Neural cell (in vitro differentiated cells): ENCODE measurements at regions not wholly inside any gene's neighbourhood (a gene's known extent, or its start where the extent isn't known, plus 50 kb on each side); places are given as distances from the start of the nearest gene placed in this dataset.
A peak's percentile ranks its signal among the peaks of the same experiment; 100 is the strongest.

Experiments
- H2AFZ ChIP-seq: fragments of 200-600, 300-800 bp; sonication (generic), shearing (Covaris generic); 2 replicates; pipeline ENCODE4 v1.6.0; 2014; ENCODE audit warnings: low read depth, mild to moderate bottlenecking, antibody characterized with exemption, low read length, moderate library complexity
- H3F3A ChIP-seq: fragments of 200-600 bp; shearing (Covaris generic); 2 replicates; pipeline ENCODE4 v1.6.1; 2016; ENCODE audit warnings: mild to moderate bottlenecking, moderate library complexity, mixed read lengths, antibody characterized with exemption, low read length; ENCODE audit not compliant: insufficient read depth, poor library complexity, severe bottlenecking
- H3K27ac ChIP-seq: fragments of 200-600, 300-800 bp; sonication (generic), shearing (Covaris generic); 2 replicates; pipeline ENCODE4 v1.5.1; 2014; ENCODE audit warnings: mild to moderate bottlenecking, low read length, moderate library complexity
- H3K27me3 ChIP-seq: fragments of 300-800, 200-600 bp; sonication (generic), shearing (Covaris generic); 2 replicates; pipeline ENCODE4 v1.6.0; 2014; ENCODE audit warnings: mild to moderate bottlenecking, low read depth, low read length, moderate library complexity; ENCODE audit not compliant: insufficient read depth
- H3K36me3 ChIP-seq: fragments of 300-800, 200-600 bp; sonication (generic), shearing (Covaris generic); 2 replicates; pipeline ENCODE4 v1.5.1; 2014; ENCODE audit warnings: mild to moderate bottlenecking, antibody characterized with exemption, low read length, moderate library complexity; ENCODE audit not compliant: insufficient read depth
- H3K4me2 ChIP-seq: fragments of 300-800, 200-600 bp; sonication (generic), shearing (Covaris generic); 2 replicates; pipeline ENCODE4 v1.6.0; 2014; ENCODE audit warnings: mild to moderate bottlenecking, low read length
- H3K4me3 ChIP-seq: fragments of 300-800, 200-600 bp; sonication (generic), shearing (Covaris generic); 2 replicates; pipeline ENCODE4 v1.5.1; 2014; ENCODE audit warnings: mild to moderate bottlenecking, low read length, moderate library complexity
- H3K79me2 ChIP-seq: fragments of 200-600 bp; shearing (Covaris generic); replicated peaks from 2 replicates; pipeline ENCODE4 v1.6.0; 2014; ENCODE audit warnings: mild to moderate bottlenecking, low read length, moderate library complexity; ENCODE audit not compliant: insufficient read depth
- H3K9ac ChIP-seq: fragments of 300-800, 200-600 bp; sonication (generic), shearing (Covaris generic); 2 replicates; pipeline ENCODE4 v1.6.1; 2016; ENCODE audit warnings: mild to moderate bottlenecking, low read length, mixed read lengths
- H3K9me2 ChIP-seq: fragments of 200-600 bp; shearing (Covaris generic); 2 replicates; pipeline ENCODE4 v1.6.1; 2016; ENCODE audit warnings: mild to moderate bottlenecking, low read length, mixed read lengths; ENCODE audit not compliant: insufficient read depth
- H3K9me3 ChIP-seq: fragments of 200-600, 300-800 bp; sonication (generic), shearing (Covaris generic); 2 replicates; pipeline ENCODE4 v1.6.1; 2016; ENCODE audit warnings: mild to moderate bottlenecking, mixed run types, low read length, moderate library complexity, mixed read lengths
- H4K20me1 ChIP-seq: fragments of 200-600 bp; shearing (Covaris generic); 2 replicates; pipeline ENCODE4 v1.6.1; 2016; ENCODE audit warnings: mild to moderate bottlenecking, mixed run types; ENCODE audit not compliant: insufficient read depth
- EP300 ChIP-seq: fragments of 450-650 bp; conservative IDR thresholded peaks from 2 replicates; pipeline ENCODE4 v1.6.1; 2014; ENCODE audit warnings: antibody characterized with exemption, mild to moderate bottlenecking, moderate library complexity; ENCODE audit not compliant: poor library complexity, severe bottlenecking
- EZH2 ChIP-seq: fragments of 200-600, 300-800 bp; shearing (Covaris generic), sonication (generic); IDR thresholded peaks from 2 replicates; pipeline ENCODE4 v1.6.1; 2014; ENCODE audit warnings: antibody characterized with exemption, low read length, borderline replicate concordance, mild to moderate bottlenecking; ENCODE audit not compliant: insufficient read depth, poor library complexity, severe bottlenecking
- MXI1 ChIP-seq: fragments of 450-650 bp; conservative IDR thresholded peaks from 2 replicates; pipeline ENCODE4 v1.6.1; 2014; ENCODE audit warnings: antibody characterized with exemption, mild to moderate bottlenecking; ENCODE audit not compliant: poor library complexity, severe bottlenecking
- POLR2AphosphoS5 ChIP-seq: IDR thresholded peaks from 2 replicates; pipeline ENCODE4 v1.6.1; 2012
- RAD21 ChIP-seq: fragments of 450-650 bp; conservative IDR thresholded peaks from 2 replicates; pipeline ENCODE4 v1.6.1; 2014; ENCODE audit warnings: antibody characterized with exemption, mild to moderate bottlenecking, moderate library complexity
- REST ChIP-seq: IDR thresholded peaks from 2 replicates; pipeline ENCODE4 v1.6.1; 2012; ENCODE audit warnings: borderline replicate concordance
- SMC3 ChIP-seq: fragments of 450-650 bp; conservative IDR thresholded peaks from 2 replicates; pipeline ENCODE4 v1.6.1; 2014; ENCODE audit warnings: antibody characterized with exemption, mild to moderate bottlenecking, moderate library complexity; ENCODE audit not compliant: poor library complexity
- TAF1 ChIP-seq: IDR thresholded peaks from 2 replicates; pipeline ENCODE4 v1.6.1; 2012; ENCODE audit warnings: low read depth
- TF ChIP-seq, protein P1 (sequence below): fragments of 450-650 bp; IDR thresholded peaks from 2 replicates; pipeline ENCODE4 v1.5.1; 2014; ENCODE audit warnings: antibody characterized with exemption, mild to moderate bottlenecking, moderate library complexity; ENCODE audit not compliant: poor library complexity, severe bottlenecking

DNA sequence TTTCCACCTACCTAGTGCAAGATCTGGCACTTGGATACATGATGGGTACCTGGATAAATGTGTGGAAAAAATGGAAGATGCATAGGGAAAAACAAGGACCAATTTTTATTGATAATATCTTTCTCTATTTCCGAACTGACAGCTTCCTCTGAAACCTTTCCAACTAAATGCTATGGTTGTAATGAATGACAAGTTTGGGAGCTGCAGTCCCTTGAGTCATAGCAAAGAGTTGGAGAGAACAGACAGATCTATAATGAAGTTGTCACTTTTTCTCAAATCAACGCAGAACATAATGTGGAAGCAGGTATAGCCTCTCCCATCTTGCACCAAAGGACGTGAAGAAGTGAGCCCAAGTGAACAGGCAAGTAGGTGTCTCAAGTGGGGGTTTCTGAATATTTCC is 296.5 kb upstream of the KAZN start:
- Histone ChIP-seq H3K27me3 (no peaks in the 10 kb centered on the region), H3K9ac (no peak overlapping the region), H3K27ac (peak overlapping the region; percentile 30), H3K36me3 (no peaks in the 10 kb centered on the region), H3K9me2 (no peaks in the 10 kb centered on the region), H3K9me3 (no peaks in the 10 kb centered on the region), H3K4me3 (no peak overlapping the region), H3K4me2 (no peak overlapping the region), H3K79me2 (no peaks in the 10 kb centered on the region), H2AFZ (no peak overlapping the region), H4K20me1 (no peaks in the 10 kb centered on the region), H3F3A (no peaks in the 10 kb centered on the region)
- peak; percentile 89 for TF ChIP-seq EP300
- no peak for TF ChIP-seq RAD21
- TF ChIP-seq EZH2, result no peak
- TF ChIP-seq MXI1, result no peak
- peak; percentile 73 for TF ChIP-seq POLR2AphosphoS5
- no peak for TF ChIP-seq TAF1
- peak; percentile 72 for TF ChIP-seq REST

- Histone ChIP-seq H3K79me2 (no peaks in the 10 kb centered on the region), H4K20me1 (no peaks in the 10 kb centered on the region), H3F3A (no peaks in the 10 kb centered on the region), H3K27me3 (no peaks in the 10 kb centered on the region), H3K36me3 (no peaks in the 10 kb centered on the region), H2AFZ (no peak overlapping the region), H3K27ac (no peak overlapping the region), H3K9me2 (no peaks in the 10 kb centered on the region), H3K9me3 (no peaks in the 10 kb centered on the region), H3K9ac (no peak overlapping the region), H3K4me2 (no peak overlapping the region), H3K4me3 (no peak overlapping the region)
- TF ChIP-seq SMC3 (no peak), TAF1 (no peak), MXI1 (no peak), EZH2 (no peak), POLR2AphosphoS5 (no peak), EP300 (no peak)
- TF ChIP-seq, protein P1, sequence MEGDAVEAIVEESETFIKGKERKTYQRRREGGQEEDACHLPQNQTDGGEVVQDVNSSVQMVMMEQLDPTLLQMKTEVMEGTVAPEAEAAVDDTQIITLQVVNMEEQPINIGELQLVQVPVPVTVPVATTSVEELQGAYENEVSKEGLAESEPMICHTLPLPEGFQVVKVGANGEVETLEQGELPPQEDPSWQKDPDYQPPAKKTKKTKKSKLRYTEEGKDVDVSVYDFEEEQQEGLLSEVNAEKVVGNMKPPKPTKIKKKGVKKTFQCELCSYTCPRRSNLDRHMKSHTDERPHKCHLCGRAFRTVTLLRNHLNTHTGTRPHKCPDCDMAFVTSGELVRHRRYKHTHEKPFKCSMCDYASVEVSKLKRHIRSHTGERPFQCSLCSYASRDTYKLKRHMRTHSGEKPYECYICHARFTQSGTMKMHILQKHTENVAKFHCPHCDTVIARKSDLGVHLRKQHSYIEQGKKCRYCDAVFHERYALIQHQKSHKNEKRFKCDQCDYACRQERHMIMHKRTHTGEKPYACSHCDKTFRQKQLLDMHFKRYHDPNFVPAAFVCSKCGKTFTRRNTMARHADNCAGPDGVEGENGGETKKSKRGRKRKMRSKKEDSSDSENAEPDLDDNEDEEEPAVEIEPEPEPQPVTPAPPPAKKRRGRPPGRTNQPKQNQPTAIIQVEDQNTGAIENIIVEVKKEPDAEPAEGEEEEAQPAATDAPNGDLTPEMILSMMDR, result no peak
Observed at GRCh38 chr1:14303011-14303410, 295.5 kb upstream of the KAZN start.
